ENCODE measurements at regions not wholly inside any gene's neighbourhood (a gene's known extent, or its start where the extent isn't known, plus 50 kb on each side); places are given as distances from the start of the nearest gene placed in this dataset.

GRCh38 chr4:22962295-22962694 lies 269.6 kb downstream of the GBA3 start:
- Histone ChIP-seq H3K27ac (no peak overlapping the region), H3K4me1 (no peaks in the 10 kb centered on the region)
- intact Hi-C loops (cut with DNase I; ENCODE audit: low total_unique reads), result no loop called here

GRCh38 chr4:22959483-22959882 lies 266.7 kb downstream of the GBA3 start:
- no peak for TF ChIP-seq POLR2A (IDR thresholded peaks at IDR 0.05)
- no peak for TF ChIP-seq CTCF (IDR thresholded peaks at IDR 0.05)
- no peak for DNase-seq
- no peaks in the 10 kb centered on the region for H3K27me3 ChIP-seq
- no peaks in the 10 kb centered on the region for H3K9me3 ChIP-seq
- H3K27ac ChIP-seq, result no peak overlapping the region
- intact Hi-C loops (cut with DNase I; ENCODE audit: low total_unique reads), result no loop called here
- no peak overlapping the region for H3K4me3 ChIP-seq
- H3K4me1 ChIP-seq, result no peaks in the 10 kb centered on the region
- H3K36me3 ChIP-seq, result no peaks in the 10 kb centered on the region

More at GRCh38 chr4:22962295-22962694, 269.6 kb downstream of the GBA3 start:
- no peak for DNase-seq
- Histone ChIP-seq H3K9me3 (no peaks in the 10 kb centered on the region), H3K27me3 (no peaks in the 10 kb centered on the region), H3K4me3 (no peak overlapping the region), H3K36me3 (no peaks in the 10 kb centered on the region)
- TF ChIP-seq CTCF (IDR thresholded peaks at IDR 0.05) (no peak), POLR2A (IDR thresholded peaks at IDR 0.05) (no peak)

- intact Hi-C loops (cut with DNase I; ENCODE audit: low total_unique reads), result no loop called here
- Histone ChIP-seq H3K27me3 (no peaks in the 10 kb centered on the region), H3K4me3 (no peak overlapping the region), H3K4me1 (no peaks in the 10 kb centered on the region), H3K27ac (no peak overlapping the region), H3K36me3 (no peaks in the 10 kb centered on the region), H3K9me3 (no peaks in the 10 kb centered on the region)
- DNase-seq, result no peak
- TF ChIP-seq POLR2A (IDR thresholded peaks at IDR 0.05) (no peak), CTCF (IDR thresholded peaks at IDR 0.05) (no peak)
Measured at GRCh38 chr4:22957774-22958309, 265.1 kb downstream of the GBA3 start.

GRCh38 chr4:22949161-22949855 lies 256.6 kb downstream of the GBA3 start:
- Histone ChIP-seq H3K9me3 (no peaks in the 10 kb centered on the region), H3K4me3 (no peak overlapping the region), H3K27ac (no peak overlapping the region), H3K4me1 (no peaks in the 10 kb centered on the region), H3K36me3 (no peaks in the 10 kb centered on the region), H3K27me3 (no peaks in the 10 kb centered on the region)
- intact Hi-C loops (cut with DNase I; ENCODE audit: low total_unique reads), result no loop called here
- TF ChIP-seq POLR2A (IDR thresholded peaks at IDR 0.05), result no peak
- TF ChIP-seq CTCF (IDR thresholded peaks at IDR 0.05), result no peak
- DNase-seq, result no peak

- no peaks in the 10 kb centered on the region for H3K27me3 ChIP-seq
- no peak for DNase-seq
- no peak overlapping the region for H3K27ac ChIP-seq
- TF ChIP-seq CTCF (IDR thresholded peaks at IDR 0.05), result no peak
- no peak for TF ChIP-seq POLR2A (IDR thresholded peaks at IDR 0.05)
- no peaks in the 10 kb centered on the region for H3K36me3 ChIP-seq
- no peaks in the 10 kb centered on the region for H3K4me1 ChIP-seq
- H3K9me3 ChIP-seq, result no peaks in the 10 kb centered on the region
- intact Hi-C loops (cut with DNase I; ENCODE audit: low total_unique reads), result no loop called here
- H3K4me3 ChIP-seq, result no peak overlapping the region
Measured at GRCh38 chr4:22947851-22948250, 255.1 kb downstream of the GBA3 start.

Data from uterus (tissue), 3 donors.